Adipocyte (in vitro differentiated cells): ENCODE measurements at regions not wholly inside any gene's neighbourhood (a gene's known extent, or its start where the extent isn't known, plus 50 kb on each side); places are given as distances from the start of the nearest gene placed in this dataset.

Experiments
- DNase-seq: peaks from one replicate; pipeline ENCODE4 v3.0.0-alpha.2; 2015; ENCODE audit warnings: low read depth
- H3K27me3 ChIP-seq: replicated peaks from 2 replicates; pipeline ENCODE4 v1.7.0; 2013; ENCODE audit warnings: mild to moderate bottlenecking, low read length, moderate library complexity; ENCODE audit not compliant: control insufficient read depth, insufficient read depth
- H3K36me3 ChIP-seq: 2 replicates; pipeline ENCODE4 v1.7.0; 2013; ENCODE audit warnings: low read length, mild to moderate bottlenecking, moderate library complexity; ENCODE audit not compliant: control insufficient read depth, insufficient read depth, severe bottlenecking
- H3K4me1 ChIP-seq: 2 replicates; pipeline ENCODE4 v1.7.0; 2013; ENCODE audit warnings: mild to moderate bottlenecking, low read length, moderate library complexity; ENCODE audit not compliant: control insufficient read depth, insufficient read depth
- H3K4me3 ChIP-seq: 2 replicates; pipeline ENCODE4 v1.7.0; 2013; ENCODE audit warnings: mild to moderate bottlenecking, low read length, moderate library complexity
- H3K9ac ChIP-seq: 2 replicates; pipeline ENCODE4 v1.7.0; 2013; ENCODE audit warnings: mild to moderate bottlenecking, low read length, moderate library complexity
- H3K9me3 ChIP-seq: 2 replicates; pipeline ENCODE4 v1.7.0; 2013; ENCODE audit warnings: mild to moderate bottlenecking, low read length, moderate library complexity; ENCODE audit not compliant: control insufficient read depth

DNA sequence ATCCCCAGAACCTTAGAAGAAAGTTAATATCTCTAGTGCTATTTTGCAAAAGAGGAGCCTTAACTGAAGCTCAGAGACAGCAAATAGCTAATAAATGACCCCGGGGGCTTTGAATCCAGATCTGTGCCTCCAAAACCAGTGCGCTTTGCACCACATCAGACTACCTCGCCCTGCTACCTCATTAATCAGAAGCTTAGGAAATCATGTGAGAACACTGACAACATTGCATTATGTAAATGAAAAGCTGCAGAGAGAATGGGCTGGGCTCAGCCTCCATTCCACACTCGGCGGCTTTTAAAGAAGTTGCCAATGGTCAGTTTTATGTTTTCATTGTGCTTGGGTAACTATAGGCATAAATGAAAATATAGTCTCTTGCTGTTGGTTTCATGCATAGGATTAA is 54.0 kb upstream of the STMND1 start:
- Histone ChIP-seq H3K36me3 (no peaks in the 10 kb centered on the region), H3K4me3 (no peak overlapping the region), H3K27me3 (no peaks in the 10 kb centered on the region), H3K9ac (no peak overlapping the region), H3K9me3 (no peaks in the 10 kb centered on the region), H3K4me1 (peaks cover 7% of the 10 kb centered on the region)
- DNase-seq = no peak

GRCh38 chr6:17045581-17046322 is 56.1 kb upstream of the STMND1 start:
- H3K9ac ChIP-seq = no peak overlapping the region
- DNase-seq = peak; percentile 78

GRCh38 chr6:17043148-17043522 is 58.7 kb upstream of the STMND1 start:
- Histone ChIP-seq H3K4me3 (peak overlapping the region; percentile 61), H3K9me3 (no peaks in the 10 kb centered on the region), H3K4me1 (peaks cover 26% of the 10 kb centered on the region), H3K27me3 (no peaks in the 10 kb centered on the region), H3K36me3 (no peaks in the 10 kb centered on the region), H3K9ac (peak overlapping the region; percentile 69)
- DNase-seq = peak; percentile 52

More at GRCh38 chr6:17045581-17046322, 56.1 kb upstream of the STMND1 start:
- H3K36me3 ChIP-seq = no peaks in the 10 kb centered on the region
- H3K27me3 ChIP-seq = no peaks in the 10 kb centered on the region
- H3K4me3 ChIP-seq = peak overlapping the region; percentile 14
- peaks cover 15% of the 10 kb centered on the region for H3K4me1 ChIP-seq
- no peaks in the 10 kb centered on the region for H3K9me3 ChIP-seq

DNA sequence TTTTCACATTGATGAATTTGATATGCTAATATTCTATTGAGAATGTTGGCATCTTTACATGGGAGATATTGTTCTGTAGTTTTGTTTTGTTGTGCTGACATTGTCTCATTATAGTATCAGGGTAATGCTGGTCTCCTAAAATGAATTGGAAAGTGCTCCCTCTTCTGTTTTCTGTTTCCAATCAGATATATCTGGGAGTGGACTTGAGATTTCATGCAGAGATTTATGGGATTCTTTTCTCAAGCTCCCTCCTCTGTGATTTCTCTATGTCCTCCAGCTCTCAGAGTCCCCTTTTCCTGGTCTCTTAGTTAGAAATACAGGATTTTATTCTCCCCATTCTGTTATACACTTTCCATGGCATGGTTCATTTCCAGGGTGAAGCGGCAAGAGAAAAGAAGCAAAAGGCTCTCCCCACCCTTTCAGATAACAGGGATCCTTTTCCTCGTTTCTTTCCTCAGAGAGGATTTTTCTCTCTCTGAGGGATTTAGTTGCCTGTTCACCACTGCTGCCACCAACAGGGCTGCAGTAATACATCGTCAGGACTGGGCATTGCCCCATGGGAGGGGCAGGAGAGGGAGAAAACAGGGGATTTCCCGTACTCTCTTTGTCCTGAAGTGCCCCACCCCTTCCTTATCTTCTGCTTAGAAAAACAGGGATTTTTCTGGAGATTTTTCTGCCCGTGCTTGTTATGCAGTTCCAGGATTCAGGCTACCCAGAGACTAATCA is 59.3 kb upstream of the STMND1 start:
- DNase-seq = peak; percentile 85
- Histone ChIP-seq H3K4me3 (peak overlapping the region; percentile 61), H3K9me3 (no peaks in the 10 kb centered on the region)

DNA sequence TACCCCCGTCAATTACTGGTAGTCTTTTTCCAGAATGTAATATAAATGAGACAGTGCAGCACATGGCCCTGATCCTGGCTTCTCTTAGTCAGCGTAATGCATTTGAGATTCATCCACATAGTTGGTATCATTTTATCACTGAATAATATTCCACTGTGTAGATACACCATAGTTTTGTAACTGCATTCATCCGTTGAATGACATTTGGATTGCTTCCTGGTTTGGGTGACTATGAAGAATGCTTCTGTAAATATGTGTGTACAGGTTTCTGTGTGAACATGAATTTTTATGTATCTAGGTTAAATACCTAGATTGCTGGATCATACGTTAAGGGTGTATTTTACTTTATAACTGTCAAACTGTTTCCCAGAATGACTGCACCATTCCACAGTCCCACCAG is 62.6 kb upstream of the STMND1 start:
- Histone ChIP-seq H3K4me3 (no peak overlapping the region), H3K9ac (no peak overlapping the region), H3K9me3 (no peaks in the 10 kb centered on the region), H3K36me3 (no peaks in the 10 kb centered on the region), H3K27me3 (no peaks in the 10 kb centered on the region), H3K4me1 (peaks cover 25% of the 10 kb centered on the region)
- DNase-seq = no peak

More for the DNA sequence above, 59.3 kb upstream of the STMND1 start:
- H3K36me3 ChIP-seq = no peaks in the 10 kb centered on the region
- no peaks in the 10 kb centered on the region for H3K27me3 ChIP-seq
- H3K9ac ChIP-seq = peak overlapping the region; percentile 69
- peaks cover 30% of the 10 kb centered on the region for H3K4me1 ChIP-seq

DNA sequence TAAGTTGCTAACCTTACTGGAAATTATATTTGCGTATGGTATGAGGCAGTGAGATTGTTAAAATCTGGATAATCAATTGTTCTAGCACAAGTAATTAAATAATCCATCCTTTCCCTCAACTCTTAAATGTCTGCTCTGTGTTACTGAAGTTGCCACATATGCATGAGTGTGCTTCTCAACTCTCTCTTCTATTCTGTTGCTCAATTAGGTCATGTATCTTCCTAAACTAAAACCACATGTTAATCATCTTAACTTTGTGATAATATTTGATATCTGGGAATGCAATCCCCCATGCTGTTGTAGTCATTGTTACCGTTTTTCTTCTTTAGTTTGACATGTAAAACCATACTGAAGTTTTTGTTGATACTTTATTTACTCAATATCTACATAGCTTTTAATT is 63.5 kb upstream of the STMND1 start:
- Histone ChIP-seq H3K4me1 (peaks cover 30% of the 10 kb centered on the region), H3K9ac (no peak overlapping the region), H3K9me3 (no peaks in the 10 kb centered on the region), H3K4me3 (no peak overlapping the region), H3K36me3 (no peaks in the 10 kb centered on the region), H3K27me3 (no peaks in the 10 kb centered on the region)
- DNase-seq = peak; percentile 83

GRCh38 chr6:17036065-17036393 is 65.8 kb upstream of the STMND1 start:
- DNase-seq = no peak
- H3K27me3 ChIP-seq = no peaks in the 10 kb centered on the region
- H3K36me3 ChIP-seq = no peaks in the 10 kb centered on the region
- no peak overlapping the region for H3K9ac ChIP-seq
- peaks cover 30% of the 10 kb centered on the region for H3K4me1 ChIP-seq
- H3K9me3 ChIP-seq = no peaks in the 10 kb centered on the region
- H3K4me3 ChIP-seq = no peak overlapping the region

- peak; percentile 42 for DNase-seq
- H3K4me1 ChIP-seq = peaks cover 30% of the 10 kb centered on the region
- H3K4me3 ChIP-seq = no peak overlapping the region
Observed at GRCh38 chr6:17035257-17036064, 66.4 kb upstream of the STMND1 start.

DNA sequence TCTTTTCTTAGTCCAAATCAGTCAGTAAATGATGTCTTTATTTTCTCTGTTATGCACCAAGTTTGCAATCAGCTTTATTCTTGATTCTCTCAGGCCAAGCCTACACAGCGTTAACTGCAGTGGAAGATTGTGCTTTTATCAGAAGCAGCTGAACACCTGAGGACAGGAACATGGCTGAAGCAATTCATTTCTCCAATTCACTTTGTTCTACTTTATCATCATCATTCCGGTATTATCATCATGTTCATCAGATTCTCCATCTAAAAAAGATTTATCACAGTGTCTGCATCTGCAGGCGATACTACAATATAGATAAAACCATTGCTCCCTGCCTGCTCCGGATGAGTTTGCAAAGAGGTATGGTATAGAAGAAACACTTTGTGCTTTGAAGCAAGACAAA is 68.1 kb upstream of the STMND1 start:
- no peaks in the 10 kb centered on the region for H3K9me3 ChIP-seq
- DNase-seq = no peak
- no peaks in the 10 kb centered on the region for H3K36me3 ChIP-seq
- no peaks in the 10 kb centered on the region for H3K27me3 ChIP-seq
- H3K4me3 ChIP-seq = peak overlapping the region; percentile 76
- no peak overlapping the region for H3K9ac ChIP-seq
- H3K4me1 ChIP-seq = peaks cover 25% of the 10 kb centered on the region

More at GRCh38 chr6:17035257-17036064, 66.4 kb upstream of the STMND1 start:
- Histone ChIP-seq H3K27me3 (no peaks in the 10 kb centered on the region), H3K36me3 (no peaks in the 10 kb centered on the region), H3K9me3 (no peaks in the 10 kb centered on the region), H3K9ac (no peak overlapping the region)

- peak overlapping the region; percentile 76 for H3K4me3 ChIP-seq
Observed at GRCh38 chr6:17032988-17033634, 68.7 kb upstream of the STMND1 start.

DNA sequence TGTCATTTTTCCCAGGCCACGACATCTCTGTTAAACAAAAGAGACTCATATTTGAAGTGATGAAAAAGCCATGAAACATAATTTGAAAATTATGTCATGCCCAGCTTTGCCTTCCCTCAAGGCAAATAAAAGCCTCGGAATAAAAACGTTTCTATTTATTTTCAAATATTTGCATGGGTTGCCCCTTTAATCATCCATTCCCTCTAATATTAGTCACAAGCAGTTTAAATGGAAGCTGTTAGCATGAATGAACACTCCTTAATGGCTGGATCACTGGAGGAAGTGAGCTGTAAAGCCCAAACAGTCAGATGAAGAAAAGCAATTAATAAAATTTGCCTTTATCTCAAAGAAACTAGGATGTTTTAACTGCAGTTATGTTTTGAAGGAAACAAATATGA is 69.3 kb upstream of the STMND1 start:
- Histone ChIP-seq H3K9me3 (no peaks in the 10 kb centered on the region), H3K4me1 (peaks cover 15% of the 10 kb centered on the region), H3K27me3 (no peaks in the 10 kb centered on the region), H3K9ac (peak overlapping the region; percentile 36), H3K4me3 (peak overlapping the region; percentile 76), H3K36me3 (no peaks in the 10 kb centered on the region)
- no peak for DNase-seq

More at GRCh38 chr6:17032988-17033634, 68.7 kb upstream of the STMND1 start:
- DNase-seq = peak; percentile 97
- peaks cover 19% of the 10 kb centered on the region for H3K4me1 ChIP-seq
- peak overlapping the region; percentile 36 for H3K9ac ChIP-seq
- no peaks in the 10 kb centered on the region for H3K9me3 ChIP-seq
- no peaks in the 10 kb centered on the region for H3K27me3 ChIP-seq
- no peaks in the 10 kb centered on the region for H3K36me3 ChIP-seq
